ENCODE measurements at regions not wholly inside any gene's neighbourhood (a gene's known extent, or its start where the extent isn't known, plus 50 kb on each side); places are given as distances from the start of the nearest gene placed in this dataset.

DNA sequence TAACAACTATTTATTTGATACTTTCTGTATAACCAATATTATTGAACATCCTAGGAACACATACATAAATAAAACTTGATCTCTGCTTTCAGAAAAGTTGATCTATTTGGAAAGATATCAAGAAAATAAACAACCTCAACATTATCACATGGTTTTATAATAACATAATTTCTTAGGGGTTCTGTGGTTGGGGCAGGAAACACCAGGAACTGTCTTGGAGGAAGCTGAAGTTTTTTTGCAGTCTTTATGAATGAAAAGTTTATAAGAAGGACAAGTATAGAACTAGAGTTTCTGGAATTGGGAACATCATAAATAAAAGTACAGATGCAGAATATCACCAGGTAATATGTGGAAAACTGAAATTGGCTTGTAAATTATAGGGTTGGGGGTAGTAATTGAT, 296.1 kb downstream of the TAF11L14 start:
- no peaks in the 10 kb centered on the region for H3K27me3 ChIP-seq (ENCODE audit: control insufficient read depth in 2 of 2, insufficient read depth in 2 of 2, low read length in 2 of 2)
- no peaks in the 10 kb centered on the region for H3K36me3 Mint-ChIP-seq
- H4K20me1 ChIP-seq (ENCODE audit: insufficient read depth, low read length): no peaks in the 10 kb centered on the region
- peaks cover 17 to 26% (median 21%) of the 10 kb centered on the region in 7 donors for H3K9me3 Mint-ChIP-seq
- TF ChIP-seq, protein P1, sequence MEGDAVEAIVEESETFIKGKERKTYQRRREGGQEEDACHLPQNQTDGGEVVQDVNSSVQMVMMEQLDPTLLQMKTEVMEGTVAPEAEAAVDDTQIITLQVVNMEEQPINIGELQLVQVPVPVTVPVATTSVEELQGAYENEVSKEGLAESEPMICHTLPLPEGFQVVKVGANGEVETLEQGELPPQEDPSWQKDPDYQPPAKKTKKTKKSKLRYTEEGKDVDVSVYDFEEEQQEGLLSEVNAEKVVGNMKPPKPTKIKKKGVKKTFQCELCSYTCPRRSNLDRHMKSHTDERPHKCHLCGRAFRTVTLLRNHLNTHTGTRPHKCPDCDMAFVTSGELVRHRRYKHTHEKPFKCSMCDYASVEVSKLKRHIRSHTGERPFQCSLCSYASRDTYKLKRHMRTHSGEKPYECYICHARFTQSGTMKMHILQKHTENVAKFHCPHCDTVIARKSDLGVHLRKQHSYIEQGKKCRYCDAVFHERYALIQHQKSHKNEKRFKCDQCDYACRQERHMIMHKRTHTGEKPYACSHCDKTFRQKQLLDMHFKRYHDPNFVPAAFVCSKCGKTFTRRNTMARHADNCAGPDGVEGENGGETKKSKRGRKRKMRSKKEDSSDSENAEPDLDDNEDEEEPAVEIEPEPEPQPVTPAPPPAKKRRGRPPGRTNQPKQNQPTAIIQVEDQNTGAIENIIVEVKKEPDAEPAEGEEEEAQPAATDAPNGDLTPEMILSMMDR (IDR thresholded peaks at IDR 0.05): no peak
- peaks cover 0 to 2% (median 0%) of the 10 kb centered on the region in 3 donors for H3K27me3 Mint-ChIP-seq (ENCODE audit: low read depth in 3 of 3)
- no peak overlapping the region for H3K27ac Mint-ChIP-seq
- H3K4me1 Mint-ChIP-seq: peaks cover 10% of the 10 kb centered on the region
- no peak for DNase-seq
- no peaks in the 10 kb centered on the region for H3K79me2 ChIP-seq (ENCODE audit: insufficient read depth, low read length)
- intact Hi-C loops (cut with micrococcal nuclease): no loop called here
- H3K4me1 ChIP-seq (ENCODE audit: control insufficient read depth in 1 of 2, insufficient read depth in 2 of 2, low read length in 2 of 2): peaks cover 12 to 13% of the 10 kb centered on the region in 2 donors
- H2AFZ ChIP-seq (ENCODE audit: insufficient read depth, low read depth, low read length, poor library complexity, severe bottlenecking): no peak overlapping the region
- no peak overlapping the region for H3K4me3 Mint-ChIP-seq
- H3K9ac ChIP-seq (ENCODE audit: insufficient read depth, low read length, poor library complexity, severe bottlenecking): no peak overlapping the region
- H3K27ac ChIP-seq (ENCODE audit: low read depth in 1 of 2, low read length in 2 of 2): no peak overlapping the region
- no peak overlapping the region for H3K4me2 ChIP-seq (replicated peaks; ENCODE audit: extremely low read depth, low read length, poor library complexity, severe bottlenecking)
- no peak overlapping the region for H3K4me3 ChIP-seq (replicated peaks in 1 of 3; ENCODE audit: low read depth in 2 of 3, low read length in 3 of 3)
- H3K9me3 ChIP-seq (replicated peaks in 1 of 2; ENCODE audit: control insufficient read depth in 1 of 2, insufficient read depth in 1 of 2, low read length in 2 of 2): peaks cover 13 to 26% of the 10 kb centered on the region in 2 donors
- H3K36me3 ChIP-seq (replicated peaks in 1 of 2; ENCODE audit: control insufficient read depth in 1 of 2, insufficient read depth in 2 of 2, low read length in 2 of 2): no peaks in the 10 kb centered on the region

- Mint-ChIP-seq H3K27me3 (ENCODE audit: low read depth in 3 of 3) (peaks cover 0 to 1% (median 0%) of the 10 kb centered on the region in 3 donors), H3K4me3 (no peak overlapping the region), H3K27ac (no peak overlapping the region), H3K36me3 (no peaks in the 10 kb centered on the region), H3K4me1 (no peaks in the 10 kb centered on the region), H3K9me3 (peaks cover 1 to 29% (median 9%) of the 10 kb centered on the region in 7 donors)
- H3K27ac ChIP-seq (ENCODE audit: low read depth in 1 of 2, low read length in 2 of 2): no peak overlapping the region
- H3K27me3 ChIP-seq (ENCODE audit: control insufficient read depth in 2 of 2, insufficient read depth in 2 of 2, low read length in 2 of 2): no peaks in the 10 kb centered on the region
- no peak for DNase-seq
- H3K9ac ChIP-seq (ENCODE audit: insufficient read depth, low read length, poor library complexity, severe bottlenecking): no peak overlapping the region
- no peaks in the 10 kb centered on the region for H3K79me2 ChIP-seq (ENCODE audit: insufficient read depth, low read length)
- no peaks in the 10 kb centered on the region for H3K4me1 ChIP-seq (ENCODE audit: control insufficient read depth in 1 of 2, insufficient read depth in 2 of 2, low read length in 2 of 2)
- H4K20me1 ChIP-seq (ENCODE audit: insufficient read depth, low read length): no peaks in the 10 kb centered on the region
- no peak overlapping the region for H3K4me3 ChIP-seq (replicated peaks in 1 of 3; ENCODE audit: low read depth in 2 of 3, low read length in 3 of 3)
- H2AFZ ChIP-seq (ENCODE audit: insufficient read depth, low read depth, low read length, poor library complexity, severe bottlenecking): no peak overlapping the region
- H3K4me2 ChIP-seq (replicated peaks; ENCODE audit: extremely low read depth, low read length, poor library complexity, severe bottlenecking): no peak overlapping the region
- WGBS (ENCODE audit: insufficient coverage): 87% methylated on average over 3 of the region's 3 CpGs
- intact Hi-C loops (cut with micrococcal nuclease): no loop called here
- TF ChIP-seq, protein P1 (IDR thresholded peaks at IDR 0.05): no peak
- H3K36me3 ChIP-seq (replicated peaks in 1 of 2; ENCODE audit: control insufficient read depth in 1 of 2, insufficient read depth in 2 of 2, low read length in 2 of 2): no peaks in the 10 kb centered on the region
- H3K9me3 ChIP-seq (replicated peaks in 1 of 2; ENCODE audit: control insufficient read depth in 1 of 2, insufficient read depth in 1 of 2, low read length in 2 of 2): no peaks in the 10 kb centered on the region
Observed at GRCh38 chr5:17944046-17944445, 309.8 kb downstream of the TAF11L14 start.

Measured in CD14-positive monocyte (primary cell).